Putamen (tissue), 1 donor: ENCODE measurements at regions not wholly inside any gene's neighbourhood (a gene's known extent, or its start where the extent isn't known, plus 50 kb on each side); places are given as distances from the start of the nearest gene placed in this dataset.
"Not testable (repeated sequence)": the region's sequence is repeated elsewhere in the genome, so short reads cannot be mapped to it uniquely, and the experiment has no call there.

ENCODE experiments used
- DNase-seq: peaks from one replicate; pipeline ENCODE4 v3.0.0-alpha.2; 2016; ENCODE audit warnings: low spot score

DNA sequence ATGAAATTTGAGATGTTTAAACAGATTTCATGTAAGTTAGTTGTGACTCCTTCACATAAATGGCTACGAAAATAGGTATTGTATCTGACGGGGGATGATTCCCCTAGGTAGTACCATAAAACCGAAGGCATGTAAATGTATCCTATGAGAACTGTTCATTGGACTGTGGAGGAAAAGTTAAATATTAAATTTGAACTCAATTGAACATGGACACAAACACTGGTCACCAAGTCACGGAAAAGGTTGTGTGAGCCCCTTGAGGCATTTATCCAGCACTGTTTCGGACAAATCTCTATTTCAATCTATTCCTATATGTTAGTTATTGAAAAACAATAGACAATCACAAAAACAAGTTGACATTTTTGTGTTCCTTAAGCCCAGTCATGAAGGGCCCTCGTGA lies 1014.3 kb upstream of the NOVA1 start:
- DNase-seq, result no peak

DNA sequence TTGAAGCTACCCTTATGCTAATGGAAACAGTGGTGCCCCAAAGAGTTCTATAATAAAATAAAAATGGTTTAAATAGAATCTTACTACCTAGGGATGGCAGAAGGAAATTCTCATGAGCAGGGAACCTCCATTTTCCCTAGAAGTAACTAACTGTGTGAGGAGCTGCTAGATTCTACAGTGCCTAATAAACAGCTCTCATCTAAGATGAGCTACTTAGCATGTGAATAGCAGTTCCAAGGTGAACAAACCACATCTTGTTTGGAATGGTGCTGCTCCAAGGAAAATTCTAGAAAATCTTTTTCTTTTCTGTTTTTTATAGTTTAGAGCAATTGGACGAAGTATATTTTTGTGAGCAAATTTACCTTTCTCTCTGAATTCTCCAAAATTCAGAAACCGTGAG lies 1015.3 kb upstream of the NOVA1 start:
- DNase-seq, result no peak

DNA sequence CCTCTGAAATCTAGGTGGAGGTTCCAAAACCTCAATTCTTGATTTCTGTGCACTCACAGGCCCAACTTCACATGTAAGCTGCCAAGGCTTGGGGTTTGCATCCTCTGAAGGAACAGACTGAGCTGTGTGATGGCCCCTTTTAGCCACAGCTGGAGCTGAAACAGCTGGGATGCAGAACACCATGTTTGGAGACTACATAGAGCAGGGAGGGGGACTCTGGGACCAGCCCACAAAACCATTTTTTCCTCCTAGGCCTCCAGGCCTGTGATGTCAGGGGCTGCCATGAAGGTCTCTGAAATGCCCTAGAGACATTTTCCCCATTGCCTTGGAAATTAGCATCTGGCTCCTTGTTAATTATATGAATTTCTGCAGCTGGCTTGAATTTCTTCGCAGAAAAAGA lies 1025.9 kb upstream of the NOVA1 start:
- no peak for DNase-seq

DNA sequence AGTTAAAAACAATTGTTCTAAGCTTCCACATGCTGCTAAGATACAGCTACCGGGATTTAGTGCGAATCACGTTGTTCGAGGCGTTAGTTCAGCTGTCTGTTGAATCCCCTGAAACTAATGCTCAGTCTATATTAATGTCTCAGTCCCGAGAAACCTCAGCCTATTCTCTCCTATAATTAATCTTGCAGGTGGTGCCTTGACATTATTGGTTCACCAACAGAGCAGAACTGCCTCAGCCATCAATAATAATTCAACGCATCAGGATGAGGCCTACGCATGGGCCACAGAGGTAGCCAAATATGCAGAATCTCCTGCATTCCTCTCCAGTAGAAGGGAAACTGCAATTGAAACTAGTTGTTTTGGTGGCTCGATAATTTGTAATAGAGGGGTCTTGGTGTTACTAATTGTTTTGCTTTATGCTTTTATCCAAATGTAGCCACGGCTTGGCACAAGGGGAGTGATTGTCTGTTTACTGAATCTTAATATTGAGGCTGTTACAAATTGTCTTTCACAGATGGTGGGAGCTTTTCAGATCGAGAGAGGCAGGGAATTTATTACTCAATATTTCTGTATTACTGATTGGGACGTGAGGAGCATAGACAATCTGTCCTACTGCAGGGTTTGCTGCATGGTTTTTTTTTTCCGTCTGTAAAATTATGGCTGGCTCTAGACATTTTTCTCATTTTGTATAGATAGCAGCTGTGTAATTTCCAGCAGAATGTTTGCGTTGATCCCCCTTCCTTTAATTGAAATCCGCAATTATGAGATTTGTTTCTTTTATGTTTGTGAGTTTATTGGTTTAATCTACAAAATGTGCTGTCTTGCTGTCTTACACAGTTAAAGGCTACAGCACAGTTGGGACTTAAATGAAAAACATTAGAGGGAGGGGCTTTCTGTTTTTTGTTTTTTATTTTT lies 1036.5 kb upstream of the NOVA1 start:
- DNase-seq, result no peak

DNA sequence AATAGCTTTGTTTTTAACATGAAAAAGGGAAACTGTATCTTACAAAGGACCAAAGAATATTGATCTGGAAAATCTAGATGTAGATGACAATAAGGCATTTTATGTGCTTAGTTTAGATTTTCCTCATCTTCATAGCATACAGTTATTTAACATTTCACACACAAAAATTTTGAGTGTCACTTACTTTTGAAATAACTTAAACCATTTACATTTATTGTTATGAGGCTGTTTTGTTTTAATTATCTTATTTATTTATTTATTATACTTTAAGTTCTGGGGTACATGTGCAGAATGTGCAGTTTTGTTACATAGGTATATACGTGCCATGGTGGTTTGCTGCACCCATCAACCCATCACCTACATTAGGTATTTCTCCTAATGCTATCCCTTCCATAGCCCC lies 1042.9 kb upstream of the NOVA1 start:
- not testable (repeated sequence) for DNase-seq

DNA sequence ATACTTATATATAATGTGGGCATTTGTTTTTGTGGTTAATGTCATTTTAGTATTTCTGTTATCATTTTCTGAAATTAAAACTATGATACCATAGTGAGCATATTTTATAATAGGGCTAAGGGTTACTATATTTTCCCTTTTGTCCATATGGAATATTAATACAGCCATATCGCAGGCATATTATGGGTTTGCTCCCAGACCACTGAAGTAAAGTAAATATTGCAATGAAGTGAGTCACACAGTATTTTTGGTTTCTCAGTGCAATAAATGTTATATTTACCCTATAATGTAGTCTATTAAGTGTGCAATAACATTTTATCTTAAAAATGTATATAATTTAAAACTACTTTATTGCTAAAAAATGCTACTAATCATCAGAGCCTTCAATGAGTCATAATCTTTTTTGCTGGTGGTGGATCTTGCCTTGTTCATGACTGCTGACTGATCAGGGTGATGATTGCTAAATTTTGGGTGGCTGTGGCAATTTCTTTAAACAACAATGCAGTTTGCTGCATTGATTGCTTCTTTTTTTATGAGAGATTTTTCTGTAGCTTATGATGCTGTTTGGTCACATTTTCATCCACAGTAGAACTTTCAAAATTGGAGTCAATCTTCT lies 1044.5 kb upstream of the NOVA1 start:
- DNase-seq, result no peak

DNA sequence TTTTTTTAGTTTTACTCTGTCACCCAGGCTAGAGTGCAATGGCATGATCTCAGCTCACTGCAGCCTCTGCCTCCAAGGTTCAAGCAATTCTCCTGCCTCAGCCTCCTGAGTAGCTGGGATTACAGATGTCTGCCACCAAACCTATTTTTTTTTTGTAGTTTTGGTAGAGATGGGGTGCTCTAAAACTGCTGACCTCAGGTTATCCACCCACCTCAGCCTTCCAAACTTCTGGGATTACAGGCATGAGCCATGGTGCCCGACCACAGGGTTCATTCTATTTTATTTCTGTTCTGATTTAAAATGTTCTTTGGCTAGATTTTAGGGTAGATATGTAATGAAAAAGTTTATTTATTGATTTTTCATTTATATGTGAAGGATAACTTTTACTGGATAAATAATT lies 1062.8 kb upstream of the NOVA1 start:
- DNase-seq, result no peak

DNA sequence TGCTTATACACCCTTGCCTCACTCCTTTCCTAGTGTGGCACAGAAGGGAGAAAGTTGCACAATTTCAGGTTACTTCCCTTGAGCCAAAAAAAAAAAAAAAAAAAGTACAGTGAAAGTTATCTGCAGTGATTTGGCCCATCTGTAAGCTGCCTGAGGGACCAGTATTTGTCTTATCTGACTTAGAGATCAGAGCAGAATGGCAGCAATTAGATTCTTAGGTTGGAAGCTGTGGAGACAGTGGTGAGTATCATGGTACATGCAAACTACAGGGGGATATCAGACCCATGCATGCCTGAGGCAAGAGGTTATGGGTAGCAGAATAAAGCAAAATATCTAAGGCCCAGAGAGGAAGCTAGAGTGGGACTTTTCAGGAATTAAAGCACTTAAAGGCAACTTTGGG lies 1070.7 kb upstream of the NOVA1 start:
- DNase-seq, result no peak

DNA sequence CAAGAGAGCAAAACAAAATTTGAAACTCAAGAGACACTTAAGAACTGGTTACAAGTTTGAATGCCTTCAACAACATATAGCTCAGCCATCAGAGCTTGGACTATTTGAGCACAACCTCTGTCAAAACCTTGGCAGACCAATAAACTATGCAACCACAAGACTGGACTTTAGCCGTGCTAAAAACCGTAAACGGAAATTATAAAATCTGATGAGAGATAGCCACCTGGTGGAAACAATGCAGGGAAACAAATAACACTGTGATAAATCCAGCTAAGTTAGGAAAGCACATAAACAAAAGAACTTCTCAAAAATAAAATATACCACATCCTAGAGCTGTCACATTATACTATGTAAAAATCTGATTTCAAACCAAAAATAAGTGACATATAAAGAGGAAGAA lies 1074.2 kb upstream of the NOVA1 start:
- DNase-seq, result no peak

DNA sequence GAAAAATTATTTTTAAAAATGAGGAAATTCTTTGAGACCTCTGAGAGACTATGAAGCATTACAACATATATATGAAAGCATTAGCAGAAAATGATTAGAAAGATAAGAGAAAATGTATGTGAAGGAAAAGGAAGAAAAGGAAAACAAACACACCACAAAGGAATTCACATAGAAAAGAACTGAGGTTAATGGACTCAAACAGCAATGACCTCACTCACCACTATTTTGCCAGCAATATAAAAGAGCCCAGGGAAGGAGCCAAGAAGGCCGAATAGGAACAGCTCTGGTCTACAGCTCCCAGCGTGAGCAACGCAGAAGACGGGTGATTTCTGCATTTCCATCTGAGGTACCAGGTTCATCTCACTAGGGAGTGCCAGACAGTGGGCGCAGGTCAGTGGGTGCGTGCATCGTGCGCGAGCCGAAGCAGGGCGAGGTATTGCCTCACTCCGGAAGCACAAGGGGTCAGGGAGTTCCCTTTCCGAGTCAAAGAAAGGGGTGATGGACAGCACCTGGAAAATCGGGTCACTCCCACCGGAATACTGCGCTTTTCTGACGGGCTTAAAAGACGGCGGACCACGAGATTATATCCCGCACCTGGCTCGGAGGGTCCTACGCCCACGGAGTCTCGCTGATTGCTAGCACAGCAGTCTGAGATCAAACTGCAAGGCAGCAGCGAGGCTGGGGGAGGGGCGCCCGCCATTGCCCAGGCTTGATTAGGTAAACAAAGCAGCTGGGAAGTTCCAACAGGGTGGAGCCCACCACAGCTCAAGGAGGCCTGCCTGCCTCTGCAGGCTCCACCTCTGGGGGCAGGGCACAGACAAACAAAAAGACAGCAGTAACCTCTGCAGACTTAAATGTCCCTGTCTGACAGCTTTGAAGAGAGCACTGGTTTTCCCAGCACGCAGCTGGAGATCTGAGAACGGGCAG lies 1075.2 kb upstream of the NOVA1 start:
- not testable (repeated sequence) for DNase-seq

DNA sequence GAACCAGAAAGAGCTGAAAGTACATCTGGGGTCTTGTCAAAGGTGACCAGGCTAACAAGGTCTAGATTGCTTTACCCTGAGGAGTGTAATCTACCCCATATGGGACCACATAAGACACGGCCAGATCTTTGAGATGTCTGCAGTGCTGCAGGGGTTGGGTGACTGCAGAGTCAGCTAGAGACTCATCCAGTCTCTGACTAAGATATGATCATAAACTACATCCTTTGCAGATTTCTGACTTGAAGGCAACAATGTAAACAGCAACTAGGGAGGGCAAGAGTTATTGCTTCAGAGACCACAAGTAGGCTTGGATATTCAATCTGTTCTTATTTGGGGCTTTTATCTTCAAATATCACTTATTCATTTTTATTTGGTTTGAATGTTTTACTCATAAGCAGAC lies 1080.5 kb upstream of the FOXG1 start:
- no peak for DNase-seq

DNA sequence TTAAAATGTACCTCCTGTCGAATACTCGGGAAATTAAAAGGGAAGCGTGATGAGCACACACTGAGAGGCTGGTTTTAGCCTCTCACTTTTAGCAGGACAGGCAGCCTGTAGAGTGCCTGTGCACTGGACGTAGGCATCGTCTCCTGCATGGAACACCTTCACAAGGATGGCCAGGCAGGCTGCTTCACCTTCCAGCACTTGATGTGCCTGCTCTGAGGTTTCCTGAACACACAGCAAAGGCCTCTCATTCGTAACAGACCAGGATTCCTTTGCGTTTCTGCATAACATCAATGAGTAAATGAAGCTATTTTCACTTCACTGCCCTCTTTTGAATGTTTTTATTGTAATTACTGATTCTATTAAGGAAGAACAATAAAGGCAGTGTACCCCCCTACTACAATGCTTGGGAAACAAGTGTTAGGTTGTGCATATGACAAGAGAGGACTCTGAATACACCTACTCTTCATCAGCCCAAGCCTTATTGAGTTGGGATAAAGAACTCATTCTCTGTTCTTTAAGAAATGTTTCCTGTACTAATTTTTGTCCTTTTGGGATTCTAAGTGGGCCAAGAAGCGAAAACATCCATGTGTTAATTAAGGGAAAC lies 1077.6 kb upstream of the FOXG1 start:
- DNase-seq, result no peak

DNA sequence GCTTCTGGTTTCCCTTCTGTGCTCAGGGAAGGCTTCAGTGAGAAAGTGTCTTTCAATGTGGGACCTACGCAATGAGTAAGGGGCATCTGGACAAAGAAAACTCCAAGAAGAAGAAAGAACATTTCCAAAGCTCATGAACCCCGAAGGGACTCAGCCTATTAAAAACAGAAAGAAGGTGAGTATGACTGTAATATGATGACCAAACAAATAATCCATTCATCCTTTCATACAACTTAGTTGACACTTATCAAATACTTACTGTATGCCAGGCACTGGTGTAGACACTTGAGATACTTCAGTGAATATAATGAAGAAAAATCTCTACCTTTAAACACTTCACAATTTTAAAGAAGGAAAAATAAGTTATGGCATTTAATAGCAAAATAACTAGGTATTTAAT lies 1054.2 kb upstream of the FOXG1 start:
- no peak for DNase-seq

DNA sequence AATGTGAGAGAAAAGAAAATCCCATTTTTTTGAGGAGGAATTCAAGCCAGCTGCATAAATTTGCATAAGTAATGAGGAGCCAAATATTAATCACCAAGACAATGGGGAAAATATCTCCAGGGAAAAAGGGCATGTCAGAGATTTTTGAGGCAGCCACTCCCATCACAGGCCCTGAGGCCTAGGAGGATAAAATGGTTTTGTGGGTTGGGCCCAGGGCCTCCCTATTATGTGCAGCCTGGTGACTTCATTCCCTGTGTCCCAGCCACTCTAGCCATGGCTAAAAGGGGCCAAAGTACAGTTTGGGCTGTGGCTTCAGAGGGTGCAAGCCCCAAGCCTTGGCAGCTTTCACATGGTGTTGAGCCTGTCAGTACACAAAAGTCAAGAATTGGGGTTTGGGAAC lies 1051.0 kb upstream of the FOXG1 start:
- no peak for DNase-seq

DNA sequence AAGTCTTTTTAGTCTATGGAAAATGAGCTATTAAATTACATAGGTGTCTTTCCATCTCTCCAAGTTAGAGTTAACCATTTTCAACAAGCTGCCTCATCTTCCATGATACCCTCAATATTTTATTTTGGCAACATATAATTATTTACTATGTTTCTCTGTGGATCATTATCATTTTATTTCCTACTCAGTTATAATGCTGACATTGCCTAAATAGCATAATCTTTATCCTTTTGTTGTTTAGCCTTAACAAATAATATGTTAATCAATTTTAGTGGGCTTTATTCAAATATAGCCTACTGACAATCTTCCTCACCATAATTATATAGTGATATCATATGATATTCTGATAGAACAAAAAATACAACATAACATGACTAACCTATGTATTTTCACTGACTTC lies 1044.8 kb upstream of the FOXG1 start:
- DNase-seq, result no peak

DNA sequence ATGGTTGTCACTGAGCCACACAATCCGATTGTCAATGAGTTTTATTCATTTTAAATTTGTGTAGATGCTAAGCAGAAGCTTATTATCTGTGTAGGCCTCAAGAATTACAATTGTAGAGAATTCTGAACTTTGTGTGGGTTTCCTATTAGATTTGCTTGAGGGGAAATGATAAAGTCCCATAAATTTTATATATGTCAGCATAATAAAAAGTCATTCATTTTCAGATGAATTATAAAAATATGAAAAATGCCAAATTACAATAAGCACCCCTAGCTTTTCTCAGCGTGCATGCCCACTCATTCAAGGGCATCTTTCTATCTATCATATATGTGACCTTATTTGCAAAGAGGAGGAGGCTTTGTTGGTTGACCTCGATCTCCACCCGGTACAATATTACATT lies 1041.1 kb upstream of the FOXG1 start:
- no peak for DNase-seq

DNA sequence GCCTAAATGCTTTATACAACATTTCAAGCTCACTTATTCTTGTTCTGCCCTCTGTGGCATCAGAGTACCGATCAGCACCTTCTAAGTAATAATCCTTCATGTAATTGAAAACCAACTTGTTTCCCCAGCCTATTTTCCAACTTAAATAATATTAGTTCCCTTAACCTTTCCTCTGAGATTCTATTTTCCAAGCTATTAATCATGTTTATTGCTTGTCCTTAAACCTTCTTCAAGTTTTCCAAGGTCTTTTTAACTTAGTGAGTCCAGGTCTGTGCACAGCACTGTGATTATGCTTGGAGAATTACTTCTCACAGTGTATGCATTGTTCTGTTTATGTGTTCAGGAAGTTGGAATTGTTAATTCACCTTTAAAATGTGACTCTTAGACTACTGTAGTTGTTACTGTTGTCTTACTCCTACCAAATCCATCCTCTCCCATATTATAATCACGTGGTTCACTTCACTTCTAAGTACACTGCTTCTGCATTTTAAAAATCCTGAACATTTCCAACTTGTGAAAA lies 1039.3 kb upstream of the FOXG1 start:
- DNase-seq, result no peak

DNA sequence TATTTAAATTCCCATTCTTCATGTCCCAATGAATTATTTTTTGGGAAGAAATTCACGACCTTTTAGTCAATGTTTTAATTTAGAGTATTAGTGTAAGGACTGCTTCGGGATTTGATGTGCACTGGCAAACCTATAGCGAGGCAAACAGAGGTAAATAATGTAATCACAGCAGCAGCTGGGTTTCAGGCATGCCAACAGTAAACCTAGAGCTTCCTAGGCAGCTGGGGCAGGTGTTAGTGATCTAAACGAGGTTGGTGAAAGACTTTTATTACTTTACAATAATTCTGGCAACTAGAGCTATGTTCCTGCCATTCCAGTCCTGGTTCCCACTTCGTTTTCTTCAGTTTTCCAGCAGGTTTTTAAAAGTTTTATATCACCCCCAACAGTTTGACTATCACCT lies 1036.4 kb upstream of the FOXG1 start:
- no peak for DNase-seq

DNA sequence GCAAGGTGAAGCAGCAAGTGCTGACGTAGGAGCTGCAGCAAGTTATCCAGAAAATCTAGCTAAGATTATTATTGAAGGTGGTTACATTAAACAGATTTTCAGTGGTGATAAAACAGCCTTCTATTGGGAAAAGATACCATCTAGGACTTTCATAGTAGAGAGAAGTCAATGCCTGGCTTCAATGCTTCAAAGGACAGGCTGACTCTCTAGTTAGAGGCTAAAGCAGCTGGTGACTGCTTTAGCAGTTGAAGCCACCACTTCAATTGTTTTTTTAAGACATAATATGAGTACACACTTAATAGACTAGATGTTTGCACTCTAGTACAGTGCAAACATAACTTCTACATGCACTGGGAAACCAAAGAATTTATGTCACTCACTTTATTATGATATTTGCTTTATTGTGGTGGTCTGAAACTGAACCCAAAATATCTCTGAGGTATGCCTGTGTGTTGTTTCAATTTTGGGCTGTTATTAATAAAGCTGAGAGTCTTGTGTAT lies 1026.9 kb upstream of the FOXG1 start:
- DNase-seq, result no peak

DNA sequence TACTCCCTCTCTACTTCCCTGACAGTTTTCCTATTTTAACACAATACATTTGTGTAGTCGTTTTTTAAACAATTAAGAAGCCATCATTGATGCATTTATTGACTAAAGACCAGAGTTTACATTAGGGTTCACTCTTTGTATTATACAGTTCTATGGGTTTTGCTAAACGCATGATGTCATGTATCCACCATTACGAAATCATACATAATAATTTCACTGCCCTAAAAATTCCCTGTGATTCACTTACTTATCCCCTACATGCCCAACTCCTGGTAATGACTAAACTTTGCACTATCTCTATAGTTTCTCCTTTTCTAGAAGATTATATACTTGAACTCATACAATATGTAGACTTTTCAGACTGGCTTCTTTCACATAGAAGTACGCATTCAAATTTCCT lies 1016.5 kb upstream of the FOXG1 start:
- no peak for DNase-seq

DNA sequence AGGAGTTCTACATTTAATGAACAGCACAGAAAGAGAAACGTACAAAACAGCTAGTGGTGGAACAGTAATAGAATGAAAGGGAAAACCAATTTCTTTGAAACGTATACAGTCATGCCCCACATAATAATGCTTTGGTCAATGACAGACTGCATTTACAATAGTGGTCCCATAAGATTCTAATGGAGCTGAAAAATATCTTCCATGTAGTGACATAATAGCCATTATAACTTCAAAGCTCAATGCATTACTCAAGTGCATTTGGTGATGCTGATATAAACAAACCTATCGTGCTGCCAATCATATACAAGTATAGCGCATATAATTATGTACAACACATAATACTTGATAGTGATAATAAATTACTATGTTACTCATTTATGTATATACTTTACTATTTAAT lies 1008.9 kb upstream of the FOXG1 start:
- not testable (repeated sequence) for DNase-seq

DNA sequence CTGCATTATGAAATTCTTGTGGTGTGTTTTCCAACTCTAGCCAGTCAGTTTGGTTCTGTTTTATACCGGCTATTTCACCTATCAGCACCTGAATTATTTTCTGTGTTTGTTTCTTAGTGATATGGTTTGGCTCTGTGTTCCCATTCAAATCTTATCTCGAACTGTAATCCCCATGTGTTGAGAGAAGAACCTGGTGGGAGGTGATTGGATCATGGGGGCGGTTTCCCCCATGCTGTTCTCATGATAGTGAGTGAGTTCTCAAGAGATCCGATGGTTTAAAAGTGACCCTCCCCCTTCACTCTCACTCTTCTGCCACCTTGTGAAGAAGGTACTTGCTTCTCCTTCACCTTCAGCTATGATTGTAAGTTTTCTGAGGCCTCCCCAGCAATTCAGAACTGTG lies 1006.2 kb upstream of the FOXG1 start:
- DNase-seq, result not testable (repeated sequence)
